ACC112 (cell line): ENCODE measurements at regions not wholly inside any gene's neighbourhood (a gene's known extent, or its start where the extent isn't known, plus 50 kb on each side); places are given as distances from the start of the nearest gene placed in this dataset.
A peak's percentile ranks its signal among the peaks of the same experiment; 100 is the strongest.

Experiments
- H2AFZ ChIP-seq: fragments of 200-600 bp; sonication (generic); one replicate; pipeline ENCODE4 v1.6.0; 2017; ENCODE audit warnings: antibody characterized with exemption, low read length; ENCODE audit not compliant: unreplicated experiment
- H3K27ac ChIP-seq: fragments of 200-600 bp; sonication (generic); 2 replicates; pipeline ENCODE4 v1.5.1; 2014; ENCODE audit warnings: low read depth, mild to moderate bottlenecking, antibody characterized with exemption, low read length, moderate library complexity
- H3K27me3 ChIP-seq: fragments of 200-600 bp; sonication (generic); 2 replicates; pipeline ENCODE4 v1.6.1; 2014; ENCODE audit warnings: mild to moderate bottlenecking, antibody characterized with exemption, low read length, moderate library complexity, mixed read lengths; ENCODE audit not compliant: insufficient read depth
- H3K36me3 ChIP-seq: fragments of 200-600 bp; sonication (generic); 2 replicates; pipeline ENCODE4 v1.6.1; 2016; ENCODE audit warnings: mild to moderate bottlenecking, antibody characterized with exemption, low read length, moderate library complexity, mixed read lengths; ENCODE audit not compliant: insufficient read depth
- H3K4me1 ChIP-seq: fragments of 200-600 bp; sonication (generic); one replicate; pipeline ENCODE4 v1.6.1; 2016; ENCODE audit warnings: low read length, mixed read lengths; ENCODE audit not compliant: insufficient read depth, unreplicated experiment, control insufficient read depth
- H3K4me3 ChIP-seq: fragments of 200-600 bp; sonication (generic); 2 replicates; pipeline ENCODE4 v1.5.1; 2014; ENCODE audit warnings: mild to moderate bottlenecking, low read depth, low read length
- H3K79me2 ChIP-seq: fragments of 200-600 bp; sonication (generic); one replicate; pipeline ENCODE4 v1.6.0; 2016; ENCODE audit warnings: low read length; ENCODE audit not compliant: control insufficient read depth, unreplicated experiment, insufficient read depth

- Histone ChIP-seq H3K27ac (no peak overlapping the region), H2AFZ (no peak overlapping the region), H3K36me3 (no peaks in the 10 kb centered on the region), H3K4me3 (no peak overlapping the region), H3K79me2 (no peaks in the 10 kb centered on the region), H3K4me1 (peaks cover 7% of the 10 kb centered on the region), H3K27me3 (peaks cover 16% of the 10 kb centered on the region)
These were observed 290.9 kb downstream of the CDC5L start for GRCh38 chr6:44678252-44678935.

- H3K4me3 ChIP-seq = no peak overlapping the region
- no peaks in the 10 kb centered on the region for H3K79me2 ChIP-seq
- H2AFZ ChIP-seq = no peak overlapping the region
- H3K27me3 ChIP-seq = peaks cover 11% of the 10 kb centered on the region
- peaks cover 7% of the 10 kb centered on the region for H3K4me1 ChIP-seq
- H3K36me3 ChIP-seq = no peaks in the 10 kb centered on the region
- no peak overlapping the region for H3K27ac ChIP-seq
These were observed 292.1 kb downstream of the CDC5L start for GRCh38 chr6:44679438-44680201.

- peaks cover 7% of the 10 kb centered on the region for H3K4me1 ChIP-seq
- no peak overlapping the region for H3K27ac ChIP-seq
- H2AFZ ChIP-seq = no peak overlapping the region
- peaks cover 11% of the 10 kb centered on the region for H3K27me3 ChIP-seq
- no peak overlapping the region for H3K4me3 ChIP-seq
- H3K79me2 ChIP-seq = no peaks in the 10 kb centered on the region
- H3K36me3 ChIP-seq = no peaks in the 10 kb centered on the region
These were observed 292.8 kb downstream of the CDC5L start for GRCh38 chr6:44680202-44680720.

- Histone ChIP-seq H3K27ac (no peak overlapping the region), H3K4me3 (no peak overlapping the region), H3K27me3 (peaks cover 11% of the 10 kb centered on the region), H2AFZ (no peak overlapping the region), H3K36me3 (no peaks in the 10 kb centered on the region), H3K4me1 (peaks cover 7% of the 10 kb centered on the region), H3K79me2 (no peaks in the 10 kb centered on the region)
These were observed 294.3 kb downstream of the CDC5L start for GRCh38 chr6:44681761-44682160.

GRCh38 chr6:44682280-44682679 is 294.8 kb downstream of the CDC5L start:
- peaks cover 7% of the 10 kb centered on the region for H3K4me1 ChIP-seq
- no peaks in the 10 kb centered on the region for H3K36me3 ChIP-seq
- no peak overlapping the region for H3K27ac ChIP-seq
- peaks cover 11% of the 10 kb centered on the region for H3K27me3 ChIP-seq
- no peaks in the 10 kb centered on the region for H3K79me2 ChIP-seq
- H2AFZ ChIP-seq = no peak overlapping the region
- H3K4me3 ChIP-seq = no peak overlapping the region

- peaks cover 7% of the 10 kb centered on the region for H3K4me1 ChIP-seq
- no peaks in the 10 kb centered on the region for H3K79me2 ChIP-seq
- H3K27ac ChIP-seq = no peak overlapping the region
- no peak overlapping the region for H3K4me3 ChIP-seq
- H3K36me3 ChIP-seq = no peaks in the 10 kb centered on the region
- no peak overlapping the region for H2AFZ ChIP-seq
- peaks cover 11% of the 10 kb centered on the region for H3K27me3 ChIP-seq
These were observed 295.7 kb downstream of the CDC5L start for GRCh38 chr6:44682987-44683779.

GRCh38 chr6:44685213-44685612 is 297.7 kb downstream of the CDC5L start:
- no peaks in the 10 kb centered on the region for H3K36me3 ChIP-seq
- H2AFZ ChIP-seq = no peak overlapping the region
- H3K27ac ChIP-seq = no peak overlapping the region
- H3K4me3 ChIP-seq = no peak overlapping the region
- peaks cover 7% of the 10 kb centered on the region for H3K4me1 ChIP-seq
- no peaks in the 10 kb centered on the region for H3K79me2 ChIP-seq
- peaks cover 19% of the 10 kb centered on the region for H3K27me3 ChIP-seq

GRCh38 chr6:44696099-44696498 is 308.6 kb downstream of the CDC5L start:
- Histone ChIP-seq H3K4me3 (no peak overlapping the region), H3K27ac (peak overlapping the region; percentile 24; the same call in 1 of the 2 replicates), H3K27me3 (peaks cover 4% of the 10 kb centered on the region; the same call in 1 of the 2 replicates), H3K79me2 (no peaks in the 10 kb centered on the region), H3K36me3 (no peaks in the 10 kb centered on the region), H2AFZ (no peak overlapping the region), H3K4me1 (peaks cover 4% of the 10 kb centered on the region)

- H3K27ac ChIP-seq = no peak overlapping the region
- peaks cover 4% of the 10 kb centered on the region for H3K4me1 ChIP-seq
- no peak overlapping the region for H2AFZ ChIP-seq
- no peaks in the 10 kb centered on the region for H3K36me3 ChIP-seq
- H3K4me3 ChIP-seq = no peak overlapping the region
- H3K79me2 ChIP-seq = no peaks in the 10 kb centered on the region
- H3K27me3 ChIP-seq = peaks cover 4% of the 10 kb centered on the region; the same call in 1 of the 2 replicates
These were observed 309.2 kb downstream of the CDC5L start for GRCh38 chr6:44696686-44697085.

GRCh38 chr6:44697327-44697726 is 309.8 kb downstream of the CDC5L start:
- peaks cover 4% of the 10 kb centered on the region; the same call in 1 of the 2 replicates for H3K27me3 ChIP-seq
- no peaks in the 10 kb centered on the region for H3K79me2 ChIP-seq
- H3K36me3 ChIP-seq = no peaks in the 10 kb centered on the region
- H3K4me3 ChIP-seq = no peak overlapping the region
- H3K4me1 ChIP-seq = peaks cover 4% of the 10 kb centered on the region
- H2AFZ ChIP-seq = no peak overlapping the region
- H3K27ac ChIP-seq = no peak overlapping the region
